ENCODE measurements at regions not wholly inside any gene's neighbourhood (a gene's known extent, or its start where the extent isn't known, plus 50 kb on each side); places are given as distances from the start of the nearest gene placed in this dataset.
"Not testable (repeated sequence)": the region's sequence is repeated elsewhere in the genome, so short reads cannot be mapped to it uniquely, and the experiment has no call there.

GRCh38 chr17:31675392-31675791, 183.7 kb downstream of the COPRS start:
- TF ChIP-seq EZH2phosphoT487 (IDR thresholded peaks at IDR 0.05; ENCODE audit: insufficient read depth, low read depth); EZH2 (IDR thresholded peaks at IDR 0.05; ENCODE audit: insufficient read depth, poor library complexity, severe bottlenecking): not testable (repeated sequence)
